ENCODE measurements at regions not wholly inside any gene's neighbourhood (a gene's known extent, or its start where the extent isn't known, plus 50 kb on each side); places are given as distances from the start of the nearest gene placed in this dataset.

DNA sequence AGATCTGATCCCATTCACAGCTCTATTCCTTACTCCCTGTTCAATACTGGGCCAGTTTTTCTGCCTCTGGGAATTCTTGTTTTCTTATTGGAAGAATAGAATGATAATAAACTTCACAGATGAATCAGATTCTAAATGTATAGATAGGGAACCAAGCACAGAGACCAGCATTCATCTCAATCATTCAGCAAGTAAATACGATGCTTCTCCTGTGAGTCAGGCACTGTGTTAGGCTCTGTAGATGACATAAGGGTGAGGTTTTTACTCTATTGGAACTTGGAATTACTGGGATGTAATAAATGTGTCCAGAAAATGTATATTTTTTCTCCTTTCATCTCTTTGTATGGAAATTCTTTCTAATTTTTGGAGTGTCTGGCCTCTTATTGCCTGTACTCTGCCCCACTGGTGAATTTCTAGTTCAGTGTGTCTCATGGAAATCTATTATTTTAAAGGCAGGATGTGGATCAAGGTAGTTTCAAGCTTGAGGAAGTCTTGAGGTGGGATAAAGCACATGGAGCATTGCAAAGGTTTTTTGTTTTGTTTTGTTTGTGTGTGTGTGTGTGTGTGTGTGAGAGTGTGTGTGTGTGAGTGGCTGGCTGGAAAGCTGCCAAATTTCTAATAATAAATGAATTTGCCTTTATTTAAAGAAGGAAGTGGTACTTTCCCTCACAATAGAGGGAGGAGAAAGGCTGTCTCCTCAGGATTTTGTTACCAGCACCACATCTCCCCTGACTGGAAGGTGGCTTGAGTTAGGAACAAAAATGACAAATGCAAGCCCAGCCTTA lies 117.9 kb upstream of the HS3ST1 start:
- TF ChIP-seq, protein P1, sequence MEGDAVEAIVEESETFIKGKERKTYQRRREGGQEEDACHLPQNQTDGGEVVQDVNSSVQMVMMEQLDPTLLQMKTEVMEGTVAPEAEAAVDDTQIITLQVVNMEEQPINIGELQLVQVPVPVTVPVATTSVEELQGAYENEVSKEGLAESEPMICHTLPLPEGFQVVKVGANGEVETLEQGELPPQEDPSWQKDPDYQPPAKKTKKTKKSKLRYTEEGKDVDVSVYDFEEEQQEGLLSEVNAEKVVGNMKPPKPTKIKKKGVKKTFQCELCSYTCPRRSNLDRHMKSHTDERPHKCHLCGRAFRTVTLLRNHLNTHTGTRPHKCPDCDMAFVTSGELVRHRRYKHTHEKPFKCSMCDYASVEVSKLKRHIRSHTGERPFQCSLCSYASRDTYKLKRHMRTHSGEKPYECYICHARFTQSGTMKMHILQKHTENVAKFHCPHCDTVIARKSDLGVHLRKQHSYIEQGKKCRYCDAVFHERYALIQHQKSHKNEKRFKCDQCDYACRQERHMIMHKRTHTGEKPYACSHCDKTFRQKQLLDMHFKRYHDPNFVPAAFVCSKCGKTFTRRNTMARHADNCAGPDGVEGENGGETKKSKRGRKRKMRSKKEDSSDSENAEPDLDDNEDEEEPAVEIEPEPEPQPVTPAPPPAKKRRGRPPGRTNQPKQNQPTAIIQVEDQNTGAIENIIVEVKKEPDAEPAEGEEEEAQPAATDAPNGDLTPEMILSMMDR (IDR thresholded peaks at IDR 0.05) = no peak
- TF ChIP-seq POLR2A (IDR thresholded peaks at IDR 0.05) = no peak

Measured in tibial nerve (tissue), 3 donors.